Mesendoderm (in vitro differentiated cells): ENCODE measurements at regions not wholly inside any gene's neighbourhood (a gene's known extent, or its start where the extent isn't known, plus 50 kb on each side); places are given as distances from the start of the nearest gene placed in this dataset.
A peak's percentile ranks its signal among the peaks of the same experiment; 100 is the strongest.

ENCODE experiments used
- DNase-seq: peaks from one replicate; pipeline ENCODE4 v3.0.0; 2013
- H2AK5ac ChIP-seq: 2 replicates; pipeline ENCODE4 v1.6.1; 2013; ENCODE audit warnings: low read length, inconsistent platforms
- H2BK120ac ChIP-seq: 2 replicates; pipeline ENCODE4 v1.6.1; 2013; ENCODE audit warnings: low read depth, mild to moderate bottlenecking, low read length, moderate library complexity, mixed read lengths
- H2BK15ac ChIP-seq: replicated peaks from 2 replicates; pipeline ENCODE4 v1.6.1; 2013; ENCODE audit warnings: low read depth, mild to moderate bottlenecking, moderate library complexity
- H2BK5ac ChIP-seq: 2 replicates; pipeline ENCODE4 v1.6.1; 2013; ENCODE audit warnings: low read length, inconsistent platforms
- H3K18ac ChIP-seq: 2 replicates; pipeline ENCODE4 v1.6.1; 2013; ENCODE audit warnings: mild to moderate bottlenecking, low read length, mixed read lengths
- H3K23ac ChIP-seq: one replicate; pipeline ENCODE4 v1.6.1; 2013; ENCODE audit warnings: low read length
- H3K27ac ChIP-seq: 2 replicates; pipeline ENCODE4 v1.5.1; 2013; ENCODE audit warnings: low read depth, mild to moderate bottlenecking, inconsistent platforms, low read length, moderate library complexity
- H3K27me3 ChIP-seq: 2 replicates; pipeline ENCODE4 v1.6.1; 2013; ENCODE audit warnings: low read length, control low read depth, mild to moderate bottlenecking, inconsistent platforms; ENCODE audit not compliant: insufficient read depth, poor library complexity
- H3K36me3 ChIP-seq: 2 replicates; pipeline ENCODE4 v1.6.1; 2013; ENCODE audit warnings: low read length, inconsistent platforms; ENCODE audit not compliant: control insufficient read depth, insufficient read depth
- H3K4ac ChIP-seq: one replicate; pipeline ENCODE4 v1.6.1; 2013; ENCODE audit warnings: low read depth, mild to moderate bottlenecking, low read length, moderate library complexity
- H3K4me1 ChIP-seq: 2 replicates; pipeline ENCODE4 v1.6.1; 2013; ENCODE audit warnings: low read depth, low read length, inconsistent platforms; ENCODE audit not compliant: control insufficient read depth
- H3K4me2 ChIP-seq: 2 replicates; pipeline ENCODE4 v1.6.1; 2013; ENCODE audit warnings: low read length
- H3K4me3 ChIP-seq: 2 replicates; pipeline ENCODE4 v1.5.1; 2013; ENCODE audit warnings: mild to moderate bottlenecking, low read length
- H3K56ac ChIP-seq: one replicate; pipeline ENCODE4 v1.6.1; 2013; ENCODE audit warnings: low read length
- H3K79me1 ChIP-seq: 2 replicates; pipeline ENCODE4 v1.6.1; 2013; ENCODE audit warnings: low read length, inconsistent platforms
- H3K79me2 ChIP-seq: 2 replicates; pipeline ENCODE4 v1.6.1; 2013; ENCODE audit warnings: mild to moderate bottlenecking, low read length; ENCODE audit not compliant: control insufficient read depth, insufficient read depth
- H3K9ac ChIP-seq: 2 replicates; pipeline ENCODE4 v1.6.1; 2013; ENCODE audit warnings: low read length, inconsistent platforms
- H4K5ac ChIP-seq: one replicate; pipeline ENCODE4 v1.6.1; 2013; ENCODE audit warnings: low read length
- H4K8ac ChIP-seq: one replicate; pipeline ENCODE4 v1.6.1; 2013; ENCODE audit warnings: low read depth, mild to moderate bottlenecking, control low read depth, low read length, moderate library complexity
- whole genome bisulfite sequencing: extraction: QIAGEN DNeasy Blood & Tissue Kit; methylation state at CpG from one replicate; pipeline ENCODE4 v1.1.7; 2013; ENCODE audit warnings: low lambda C conversion rate, missing lambda C conversion rate; ENCODE audit not compliant: insufficient coverage; ENCODE audit errors: extremely low coverage; 5-methylcytosine and 5-hydroxymethylcytosine counted together

DNA sequence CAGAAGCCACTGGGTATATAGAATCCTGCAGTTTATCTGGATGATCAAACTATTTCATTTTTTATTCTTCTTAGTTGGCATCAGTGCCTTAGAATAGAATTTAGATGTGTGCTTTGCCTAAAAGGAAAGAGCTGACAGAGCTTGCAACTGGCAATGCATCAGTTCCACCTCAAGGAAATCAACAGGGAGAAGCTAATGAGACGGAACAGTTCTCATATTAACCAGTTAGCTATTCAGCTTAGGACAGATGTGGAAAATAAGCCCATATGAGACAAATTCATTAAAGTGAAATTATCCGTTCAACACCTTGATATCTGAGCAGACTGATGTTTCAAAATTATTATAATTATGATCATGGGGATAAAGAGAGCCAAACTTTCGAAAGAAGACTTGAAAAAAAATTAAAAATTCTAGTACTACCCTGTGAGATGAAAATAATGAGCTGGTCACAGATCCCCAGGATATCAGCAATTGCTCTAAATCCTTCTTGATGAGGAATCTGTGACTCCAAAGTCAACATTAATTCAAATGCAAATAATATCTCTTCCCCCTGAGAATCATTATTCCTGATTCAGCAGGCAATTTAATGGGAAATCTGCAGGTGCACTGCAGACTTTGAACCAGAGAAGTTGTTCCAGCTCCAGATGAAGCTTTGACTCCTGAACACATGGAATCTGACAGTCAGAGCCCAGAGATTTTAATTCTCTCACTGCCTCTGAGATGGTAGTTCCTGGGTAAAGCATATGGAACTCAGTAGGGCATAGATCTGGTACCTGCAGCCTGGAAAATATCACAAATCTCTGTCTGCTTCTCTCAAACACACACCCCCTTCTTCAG is 486.8 kb downstream of the FOXO1 start:
- Histone ChIP-seq H3K4ac (no peak overlapping the region), H3K23ac (no peak overlapping the region), H4K8ac (no peak overlapping the region), H2AK5ac (no peak overlapping the region), H2BK15ac (no peak overlapping the region), H3K9ac (no peak overlapping the region), H4K5ac (no peak overlapping the region), H3K56ac (no peak overlapping the region), H3K18ac (no peak overlapping the region), H3K79me1 (no peaks in the 10 kb centered on the region), H2BK5ac (no peak overlapping the region), H3K79me2 (no peaks in the 10 kb centered on the region), H3K4me2 (no peak overlapping the region), H3K4me3 (no peak overlapping the region), H3K27me3 (no peaks in the 10 kb centered on the region), H3K27ac (no peak overlapping the region), H3K36me3 (no peaks in the 10 kb centered on the region), H2BK120ac (no peak overlapping the region), H3K4me1 (no peaks in the 10 kb centered on the region)
- DNase-seq: no peak
- WGBS: no CpG with 5 or more reads among the region's 3 CpGs

DNA sequence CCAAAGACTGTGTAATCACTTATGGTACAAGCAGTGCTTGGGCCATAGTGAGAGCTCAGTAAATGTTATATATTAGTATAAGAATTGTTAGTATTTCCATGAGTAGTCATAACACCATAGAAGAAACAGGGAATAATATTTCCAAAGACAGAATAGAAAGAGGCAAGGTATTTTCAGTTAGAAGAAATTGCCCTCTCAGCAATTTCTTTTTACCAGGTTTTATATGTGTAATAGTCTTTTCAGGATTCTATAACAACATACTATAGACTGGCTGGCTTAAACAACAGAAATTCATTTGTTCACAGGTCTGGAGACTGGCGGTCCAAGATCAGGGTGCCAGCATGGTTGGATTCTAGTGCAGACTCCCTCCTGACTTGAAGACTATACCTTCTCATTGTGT is 485.7 kb downstream of the FOXO1 start:
- Histone ChIP-seq H3K4me3 (no peak overlapping the region), H3K27ac (no peak overlapping the region), H3K27me3 (no peaks in the 10 kb centered on the region), H3K79me1 (no peaks in the 10 kb centered on the region), H4K8ac (no peak overlapping the region), H2BK120ac (no peak overlapping the region), H3K36me3 (no peaks in the 10 kb centered on the region), H3K4ac (no peak overlapping the region), H4K5ac (no peak overlapping the region), H3K23ac (no peak overlapping the region), H3K4me1 (no peaks in the 10 kb centered on the region), H2BK5ac (no peak overlapping the region), H3K18ac (no peak overlapping the region), H3K9ac (no peak overlapping the region), H3K4me2 (no peak overlapping the region), H2AK5ac (no peak overlapping the region), H3K79me2 (no peaks in the 10 kb centered on the region), H2BK15ac (no peak overlapping the region), H3K56ac (no peak overlapping the region)
- no peak for DNase-seq
- WGBS: no CpG with 5 or more reads among the region's 1 CpG

DNA sequence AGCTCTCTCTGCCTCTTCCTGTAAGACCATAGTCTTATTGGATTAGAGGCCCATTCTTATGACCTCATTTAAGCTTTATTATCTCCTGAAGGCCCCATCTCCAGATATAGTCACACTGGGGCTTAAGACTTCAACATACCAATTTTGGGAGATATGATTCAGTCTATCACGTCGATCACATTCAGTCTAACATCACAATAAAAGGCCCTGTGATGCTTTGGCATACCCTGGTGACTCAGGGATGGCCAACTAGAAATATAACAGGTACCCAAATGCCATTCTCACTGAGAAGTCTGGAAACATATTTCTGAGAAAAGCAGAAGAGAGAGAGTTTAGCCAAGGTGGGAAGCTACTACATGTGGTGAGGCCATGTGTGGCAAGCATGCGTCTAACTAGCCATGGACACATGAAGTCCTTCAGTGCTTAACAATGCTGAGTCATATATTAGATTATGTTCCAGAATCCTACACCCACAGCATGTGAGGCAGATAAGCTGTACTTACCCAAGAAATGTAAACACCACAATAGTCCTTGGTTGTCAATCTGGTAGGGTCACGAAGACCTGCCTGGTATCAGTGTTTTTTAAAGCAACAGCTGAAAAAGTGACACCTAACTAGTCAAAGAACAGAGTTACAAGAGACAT is 485.1 kb downstream of the FOXO1 start:
- Histone ChIP-seq H2AK5ac (no peak overlapping the region), H4K8ac (no peak overlapping the region), H3K27me3 (no peaks in the 10 kb centered on the region), H3K4ac (no peak overlapping the region), H3K36me3 (no peaks in the 10 kb centered on the region), H3K4me3 (no peak overlapping the region), H3K9ac (no peak overlapping the region), H3K79me2 (no peaks in the 10 kb centered on the region), H3K4me1 (no peaks in the 10 kb centered on the region), H4K5ac (no peak overlapping the region), H3K23ac (no peak overlapping the region), H3K18ac (no peak overlapping the region), H3K4me2 (no peak overlapping the region), H3K79me1 (no peaks in the 10 kb centered on the region), H2BK15ac (no peak overlapping the region), H3K27ac (peak overlapping the region; percentile 22), H2BK120ac (no peak overlapping the region), H3K56ac (no peak overlapping the region), H2BK5ac (no peak overlapping the region)
- WGBS: no CpG with 5 or more reads among the region's 4 CpGs
- peak; percentile 78 for DNase-seq

DNA sequence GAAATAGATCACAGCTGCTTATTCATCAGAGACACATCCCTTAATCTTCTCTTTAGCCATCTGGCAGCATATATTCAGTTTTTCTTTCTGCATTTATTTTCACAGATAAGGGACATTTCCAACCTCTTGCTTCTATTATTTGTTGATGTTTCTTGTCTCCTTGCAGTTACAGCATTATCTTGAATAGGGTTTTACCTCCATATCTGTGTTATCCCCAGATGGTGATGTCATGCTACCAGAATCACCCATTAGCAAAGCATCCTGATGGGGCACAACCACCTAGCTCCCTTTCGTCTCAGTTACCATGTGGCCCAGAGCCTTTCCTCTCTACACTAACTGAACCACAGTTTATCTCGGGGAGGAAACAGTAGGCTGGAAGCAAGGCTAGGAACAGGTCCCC is 483.9 kb downstream of the FOXO1 start:
- H3K4me3 ChIP-seq: no peak overlapping the region
- H2BK15ac ChIP-seq: no peak overlapping the region
- no peak overlapping the region for H2AK5ac ChIP-seq
- H3K4ac ChIP-seq: no peak overlapping the region
- DNase-seq: peak; percentile 45
- no peak overlapping the region for H3K27ac ChIP-seq
- H3K36me3 ChIP-seq: no peaks in the 10 kb centered on the region
- no peak overlapping the region for H3K9ac ChIP-seq
- H2BK120ac ChIP-seq: no peak overlapping the region
- no peak overlapping the region for H3K4me2 ChIP-seq
- no peaks in the 10 kb centered on the region for H3K79me2 ChIP-seq
- H3K56ac ChIP-seq: no peak overlapping the region
- H3K18ac ChIP-seq: no peak overlapping the region
- no CpG with 5 or more reads among the region's 2 CpGs for WGBS
- H3K4me1 ChIP-seq: no peaks in the 10 kb centered on the region
- no peaks in the 10 kb centered on the region for H3K79me1 ChIP-seq
- H4K5ac ChIP-seq: no peak overlapping the region
- no peak overlapping the region for H4K8ac ChIP-seq
- H3K27me3 ChIP-seq: no peaks in the 10 kb centered on the region
- no peak overlapping the region for H3K23ac ChIP-seq
- no peak overlapping the region for H2BK5ac ChIP-seq

DNA sequence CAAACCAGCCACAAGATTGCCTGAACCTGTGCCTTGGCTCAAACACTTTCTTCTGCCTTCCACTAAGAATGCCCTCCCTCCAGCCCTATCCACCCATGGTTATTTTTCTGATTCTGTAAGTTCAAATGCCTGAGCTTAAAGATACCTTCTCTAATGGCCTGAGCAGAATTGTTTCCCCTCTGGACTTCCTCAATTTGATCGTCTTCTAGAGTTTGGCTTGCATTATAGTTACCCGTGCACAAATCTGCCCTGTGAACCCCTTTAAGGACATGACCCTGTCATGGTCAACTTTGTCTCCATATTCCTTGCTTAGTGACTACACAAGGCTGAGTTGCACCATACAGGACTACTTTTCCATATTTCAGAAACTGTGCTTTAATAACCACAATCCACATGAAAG is 481.0 kb downstream of the FOXO1 start:
- H3K79me1 ChIP-seq: no peaks in the 10 kb centered on the region
- WGBS: no CpG with 5 or more reads among the region's 2 CpGs
- H2BK120ac ChIP-seq: no peak overlapping the region
- H4K5ac ChIP-seq: no peak overlapping the region
- H3K18ac ChIP-seq: no peak overlapping the region
- no peak overlapping the region for H3K23ac ChIP-seq
- no peaks in the 10 kb centered on the region for H3K79me2 ChIP-seq
- DNase-seq: no peak
- peak overlapping the region; percentile 57 for H2BK15ac ChIP-seq
- H4K8ac ChIP-seq: no peak overlapping the region
- H3K4ac ChIP-seq: no peak overlapping the region
- no peak overlapping the region for H3K4me3 ChIP-seq
- no peak overlapping the region for H3K56ac ChIP-seq
- H3K27ac ChIP-seq: no peak overlapping the region
- no peak overlapping the region for H3K4me2 ChIP-seq
- no peak overlapping the region for H2BK5ac ChIP-seq
- no peaks in the 10 kb centered on the region for H3K27me3 ChIP-seq
- H3K36me3 ChIP-seq: no peaks in the 10 kb centered on the region
- H3K4me1 ChIP-seq: no peaks in the 10 kb centered on the region
- no peak overlapping the region for H3K9ac ChIP-seq
- no peak overlapping the region for H2AK5ac ChIP-seq
